ENCODE measurements at regions not wholly inside any gene's neighbourhood (a gene's known extent, or its start where the extent isn't known, plus 50 kb on each side); places are given as distances from the start of the nearest gene placed in this dataset.
A peak's percentile ranks its signal among the peaks of the same experiment; 100 is the strongest.

- TF ChIP-seq CHD7 (IDR thresholded peaks at IDR 0.05; ENCODE audit: insufficient replicate concordance, low read length), result no peak
- peak; percentile 72 to 73 for TF ChIP-seq RAD21 (IDR thresholded peaks at IDR 0.05 in 1 of 2, conservative IDR thresholded peaks at IDR 0.05 in 1 of 2; ENCODE audit: low read depth in 2 of 2, low read length in 2 of 2)
- no peak for TF ChIP-seq SP4 (IDR thresholded peaks at IDR 0.05; ENCODE audit: low read length)
- TF ChIP-seq CTCF (IDR thresholded peaks at IDR 0.05; ENCODE audit: control extremely low read depth in 1 of 3, insufficient read depth in 1 of 3, low read depth in 1 of 3, low read length in 3 of 3), result peak in 2 of 3 experiments; percentile 32 to 55; a peak in 2 of 4 replicates
- no peak for TF ChIP-seq BCL11A (IDR thresholded peaks at IDR 0.05; ENCODE audit: low read depth in 2 of 2, low read length in 2 of 2)
- TF ChIP-seq PHF8 (conservative IDR thresholded peaks at IDR 0.05; ENCODE audit: low read depth, low read length), result no peak
- no peak for TF ChIP-seq MAX (IDR thresholded peaks at IDR 0.05)
- TF ChIP-seq CBX5 (IDR thresholded peaks at IDR 0.05; ENCODE audit: low read depth, low read length), result no peak
- peak; percentile 43; the same call in 1 of the 2 replicates for TF ChIP-seq YY1 (IDR thresholded peaks at IDR 0.05; ENCODE audit: low read depth, low read length)
Observed at GRCh38 chr2:223247136-223247535, 195.1 kb downstream of the KCNE4 start (continued).

Measured in H1 (cell line).